CD14-positive monocyte (primary cell): ENCODE measurements at regions not wholly inside any gene's neighbourhood (a gene's known extent, or its start where the extent isn't known, plus 50 kb on each side); places are given as distances from the start of the nearest gene placed in this dataset.

Source experiments
- DNase-seq, 3 donors: peaks; one replicate each; pipeline ENCODE4 v3.0.0-alpha.2; 2011 to 2022
- H2AFZ ChIP-seq: 2 replicates; pipeline ENCODE4 v1.6.0; 2012; ENCODE audit warnings: mild to moderate bottlenecking, low read depth, low read length, inconsistent platforms; ENCODE audit not compliant: insufficient read depth, poor library complexity, severe bottlenecking
- H3K27ac ChIP-seq, 2 donors: 1 replicate in 1 of 2; 2 replicates in 1 of 2; pipeline ENCODE4 v1.5.1; 2012 to 2013; ENCODE audit warnings: low read length in 2 of 2, control low read depth in 1 of 2, inconsistent platforms in 1 of 2, low read depth in 1 of 2, mild to moderate bottlenecking in 1 of 2
- H3K27me3 ChIP-seq, 2 donors: one replicate each; pipeline versions ENCODE4 v1.6.0 to v1.6.1; 2011 to 2013; ENCODE audit warnings: low read length in 2 of 2; ENCODE audit not compliant: control insufficient read depth in 2 of 2, insufficient read depth in 2 of 2
- H3K36me3 ChIP-seq, 2 donors: replicated peaks in 1 of 2; 1 replicate in 1 of 2; 2 replicates in 1 of 2; pipeline versions ENCODE4 v1.5.1 to v1.6.1; 2012 to 2013; ENCODE audit warnings: low read length in 2 of 2, control low read depth in 1 of 2, inconsistent platforms in 1 of 2, mild to moderate bottlenecking in 1 of 2; ENCODE audit not compliant: insufficient read depth in 2 of 2, control insufficient read depth in 1 of 2
- H3K4me1 ChIP-seq, 2 donors: 1 replicate in 1 of 2; 2 replicates in 1 of 2; pipeline versions ENCODE4 v1.5.1 to v1.6.1; 2012 to 2013; ENCODE audit warnings: low read length in 2 of 2, control low read depth in 1 of 2, inconsistent platforms in 1 of 2, mild to moderate bottlenecking in 1 of 2, moderate library complexity in 1 of 2; ENCODE audit not compliant: insufficient read depth in 2 of 2, control insufficient read depth in 1 of 2
- H3K4me2 ChIP-seq: replicated peaks from 2 replicates; pipeline ENCODE3; 2012; ENCODE audit warnings: low read length, moderate library complexity, mild to moderate bottlenecking; ENCODE audit not compliant: poor library complexity, severe bottlenecking; ENCODE audit errors: extremely low read depth
- H3K4me3 ChIP-seq, 3 experiments: fragments of 200-600 bp in 1 of 3; sonication (generic) in 1 of 3; replicated peaks in 1 of 3; 1 replicate in 2 of 3; 2 replicates in 1 of 3; pipeline ENCODE4 v1.5.1; 2011 to 2013; ENCODE audit warnings: low read length in 3 of 3, mild to moderate bottlenecking in 3 of 3, control low read depth in 2 of 3, low read depth in 2 of 3, inconsistent platforms in 1 of 3, moderate library complexity in 1 of 3
- H3K79me2 ChIP-seq: 2 replicates; pipeline ENCODE4 v1.6.0; 2012; ENCODE audit warnings: mild to moderate bottlenecking, control low read depth, inconsistent platforms, low read length, moderate library complexity; ENCODE audit not compliant: insufficient read depth
- H3K9ac ChIP-seq: 2 replicates; pipeline ENCODE4 v1.6.0; 2017; ENCODE audit warnings: low read length, mild to moderate bottlenecking; ENCODE audit not compliant: insufficient read depth, poor library complexity, severe bottlenecking
- H3K9me3 ChIP-seq, 2 donors: replicated peaks in 1 of 2; 1 replicate in 1 of 2; 2 replicates in 1 of 2; pipeline versions ENCODE4 v1.5.1 to v1.6.1; 2012 to 2013; ENCODE audit warnings: low read length in 2 of 2, control low read depth in 1 of 2; ENCODE audit not compliant: control insufficient read depth in 1 of 2, insufficient read depth in 1 of 2
- H4K20me1 ChIP-seq: 2 replicates; pipeline ENCODE4 v1.6.0; 2012; ENCODE audit warnings: mild to moderate bottlenecking, low read length, control low read depth, moderate library complexity; ENCODE audit not compliant: insufficient read depth
- H3K27ac Mint-ChIP-seq, 7 donors: one replicate each; pipeline ENCODE4 v1.8.0; 2020; ENCODE audit warnings: mild to moderate bottlenecking in 7 of 7, mixed read lengths in 7 of 7, moderate library complexity in 6 of 7, inconsistent platforms in 2 of 7
- H3K27me3 Mint-ChIP-seq, 3 donors: one replicate each; pipeline ENCODE4 v1.8.0; 2021 to 2022; ENCODE audit warnings: low read depth in 3 of 3, mild to moderate bottlenecking in 3 of 3, mixed read lengths in 3 of 3, moderate library complexity in 3 of 3, inconsistent platforms in 1 of 3
- H3K36me3 Mint-ChIP-seq, 2 donors: one replicate each; pipeline ENCODE4 v1.8.0; 2020; ENCODE audit warnings: mixed read lengths in 2 of 2, inconsistent platforms in 1 of 2, mild to moderate bottlenecking in 1 of 2
- H3K4me1 Mint-ChIP-seq: one replicate; pipeline ENCODE4 v1.8.0; 2020; ENCODE audit warnings: mild to moderate bottlenecking, mixed read lengths
- H3K4me3 Mint-ChIP-seq, 2 donors: one replicate each; pipeline ENCODE4 v1.8.0; 2020; ENCODE audit warnings: mild to moderate bottlenecking in 2 of 2, mixed read lengths in 2 of 2, moderate library complexity in 1 of 2
- H3K9me3 Mint-ChIP-seq, 7 donors: one replicate each; pipeline ENCODE4 v1.8.0; 2020 to 2022; ENCODE audit warnings: mixed read lengths in 7 of 7, mild to moderate bottlenecking in 6 of 7, moderate library complexity in 6 of 7, inconsistent platforms in 2 of 7
- CTCF ChIP-seq: fragments of 200-600 bp; IDR thresholded peaks from one replicate; pipeline ENCODE4 v1.8.0; 2022; ENCODE audit warnings: antibody characterized with exemption, mild to moderate bottlenecking
- WGBS: methylation state at CpG from one replicate; pipeline ENCODE4 v1.1.5; 2013; ENCODE audit warnings: missing lambda C conversion rate; ENCODE audit not compliant: insufficient coverage; 5-methylcytosine and 5-hydroxymethylcytosine counted together
- intact Hi-C, 2 donors: fragments of 100-400 bp; cut with micrococcal nuclease; formaldehyde crosslinking; loops; one replicate each; pipeline versions ENCODE4 v1.15.0 to v1.15.1; 2023

- Histone ChIP-seq H4K20me1 (no peaks in the 10 kb centered on the region), H3K4me2 (no peak overlapping the region), H3K4me1 (no peaks in the 10 kb centered on the region), H3K4me3 (no peak overlapping the region), H3K9me3 (no peaks in the 10 kb centered on the region), H3K9ac (no peak overlapping the region), H3K36me3 (no peaks in the 10 kb centered on the region), H3K27ac (no peak overlapping the region), H3K27me3 (peaks cover 2 to 13% of the 10 kb centered on the region in 2 donors), H2AFZ (no peak overlapping the region), H3K79me2 (no peaks in the 10 kb centered on the region)
- Mint-ChIP-seq H3K27ac (no peak overlapping the region), H3K27me3 (peaks cover 14 to 43% (median 19%) of the 10 kb centered on the region in 3 donors), H3K4me1 (no peaks in the 10 kb centered on the region), H3K4me3 (no peak overlapping the region), H3K9me3 (peaks cover 0 to 1% (median 0%) of the 10 kb centered on the region in 7 donors), H3K36me3 (no peaks in the 10 kb centered on the region)
- TF ChIP-seq CTCF, result no peak
- DNase-seq, result no peak
- no CpG with 5 or more reads among the region's 3 CpGs for WGBS
- intact Hi-C loops, result no loop called here
Observed at GRCh38 chr1:47498551-47498950, 60.7 kb downstream of the FOXD2 start.

GRCh38 chr1:47501069-47501468 lies 63.2 kb downstream of the FOXD2 start:
- Histone ChIP-seq H3K36me3 (no peaks in the 10 kb centered on the region), H2AFZ (no peak overlapping the region), H3K4me3 (no peak overlapping the region), H3K4me2 (no peak overlapping the region), H3K27ac (no peak overlapping the region), H4K20me1 (no peaks in the 10 kb centered on the region), H3K79me2 (no peaks in the 10 kb centered on the region), H3K9ac (no peak overlapping the region), H3K4me1 (no peaks in the 10 kb centered on the region), H3K9me3 (no peaks in the 10 kb centered on the region), H3K27me3 (peaks cover 13 to 17% of the 10 kb centered on the region in 2 donors)
- Mint-ChIP-seq H3K27me3 (peaks cover 19 to 46% (median 21%) of the 10 kb centered on the region in 3 donors), H3K36me3 (no peaks in the 10 kb centered on the region), H3K4me1 (no peaks in the 10 kb centered on the region), H3K9me3 (peaks cover 0 to 4% (median 0%) of the 10 kb centered on the region in 7 donors), H3K4me3 (no peak overlapping the region), H3K27ac (no peak overlapping the region)
- DNase-seq, result no peak
- WGBS, result 100% methylated on average over 1 of the region's 5 CpGs
- no peak for TF ChIP-seq CTCF
- intact Hi-C loops, result no loop called here
